ENCODE measurements at regions not wholly inside any gene's neighbourhood (a gene's known extent, or its start where the extent isn't known, plus 50 kb on each side); places are given as distances from the start of the nearest gene placed in this dataset.
A peak's percentile ranks its signal among the peaks of the same experiment; 100 is the strongest.

DNA sequence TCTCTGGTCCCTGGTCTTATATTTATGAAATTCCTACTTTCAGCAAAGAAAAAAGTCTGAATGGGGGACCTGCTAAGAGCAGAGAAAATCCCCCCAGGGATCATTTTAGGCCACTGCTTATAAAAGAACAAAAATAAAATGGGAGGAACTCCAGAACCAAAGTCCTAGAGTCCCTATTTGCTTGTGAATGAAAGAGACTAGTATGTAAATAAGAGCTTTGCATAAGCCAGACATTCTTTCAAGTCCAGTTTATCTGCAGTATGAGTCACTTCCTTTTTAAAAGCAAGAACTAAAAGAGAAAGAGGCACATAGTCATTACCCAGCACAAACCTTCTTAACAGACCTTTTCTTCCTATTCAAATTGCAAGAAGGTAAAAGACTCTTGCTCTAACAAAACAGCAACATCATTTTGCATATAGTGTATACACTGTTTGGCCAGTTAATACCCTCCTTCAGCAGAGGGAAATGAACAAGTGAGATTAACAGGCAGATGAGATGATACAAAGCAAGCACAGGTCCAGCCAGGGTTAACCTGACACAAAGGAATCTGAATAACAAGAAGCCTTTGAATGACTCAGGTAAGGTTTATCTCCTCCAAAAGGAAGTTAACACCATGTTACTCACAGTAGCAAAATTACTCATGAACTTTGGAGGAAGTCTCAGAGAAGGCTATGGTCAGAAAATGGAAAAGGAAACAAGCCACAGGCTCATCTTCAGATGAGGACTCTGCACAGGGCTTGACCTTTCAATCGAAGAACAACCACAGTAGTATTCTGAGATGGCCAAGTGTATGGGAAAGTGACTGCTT, 87.3 kb downstream of the PHLDA1 start (continued):
- TF ChIP-seq, protein P1, sequence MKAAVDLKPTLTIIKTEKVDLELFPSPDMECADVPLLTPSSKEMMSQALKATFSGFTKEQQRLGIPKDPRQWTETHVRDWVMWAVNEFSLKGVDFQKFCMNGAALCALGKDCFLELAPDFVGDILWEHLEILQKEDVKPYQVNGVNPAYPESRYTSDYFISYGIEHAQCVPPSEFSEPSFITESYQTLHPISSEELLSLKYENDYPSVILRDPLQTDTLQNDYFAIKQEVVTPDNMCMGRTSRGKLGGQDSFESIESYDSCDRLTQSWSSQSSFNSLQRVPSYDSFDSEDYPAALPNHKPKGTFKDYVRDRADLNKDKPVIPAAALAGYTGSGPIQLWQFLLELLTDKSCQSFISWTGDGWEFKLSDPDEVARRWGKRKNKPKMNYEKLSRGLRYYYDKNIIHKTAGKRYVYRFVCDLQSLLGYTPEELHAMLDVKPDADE (conservative IDR thresholded peaks at IDR 0.05; ENCODE audit: control insufficient read depth, low read depth, low read length) = no peak
- peak; percentile 40; the same call in 1 of the 2 replicates for TF ChIP-seq C11orf30 (IDR thresholded peaks at IDR 0.05; ENCODE audit: low read depth)
- TF ChIP-seq, protein P2, sequence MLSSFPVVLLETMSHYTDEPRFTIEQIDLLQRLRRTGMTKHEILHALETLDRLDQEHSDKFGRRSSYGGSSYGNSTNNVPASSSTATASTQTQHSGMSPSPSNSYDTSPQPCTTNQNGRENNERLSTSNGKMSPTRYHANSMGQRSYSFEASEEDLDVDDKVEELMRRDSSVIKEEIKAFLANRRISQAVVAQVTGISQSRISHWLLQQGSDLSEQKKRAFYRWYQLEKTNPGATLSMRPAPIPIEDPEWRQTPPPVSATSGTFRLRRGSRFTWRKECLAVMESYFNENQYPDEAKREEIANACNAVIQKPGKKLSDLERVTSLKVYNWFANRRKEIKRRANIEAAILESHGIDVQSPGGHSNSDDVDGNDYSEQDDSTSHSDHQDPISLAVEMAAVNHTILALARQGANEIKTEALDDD (IDR thresholded peaks at IDR 0.05) = peak; percentile 97
- TF ChIP-seq SMARCE1 (IDR thresholded peaks at IDR 0.05) = peak; percentile 93
- peak; percentile 68 for TF ChIP-seq BACH1 (tag; IDR thresholded peaks at IDR 0.05)
- TF ChIP-seq ZNF507 (tag; conservative IDR thresholded peaks at IDR 0.05) = no peak
- peak; percentile 84 for TF ChIP-seq SOX6 (IDR thresholded peaks at IDR 0.05)
- peak; percentile 37; the same call in 1 of the 2 replicates for TF ChIP-seq CHAMP1 (IDR thresholded peaks at IDR 0.05)
- no peak for TF ChIP-seq L3MBTL2 (IDR thresholded peaks at IDR 0.05)
- 0 out of 4 replicates have a peak, but pooled peaks of 1 of the 2 experiments have one; percentile 25 for TF ChIP-seq ARNT (IDR thresholded peaks at IDR 0.05)
- TF ChIP-seq SMARCA4 (IDR thresholded peaks at IDR 0.05) = peak; percentile 92
- no peak for TF ChIP-seq MXI1 (IDR thresholded peaks at IDR 0.05; ENCODE audit: low read depth, low read length)
- peak; percentile 51; the same call in 1 of the 2 replicates for TF ChIP-seq MAFK (IDR thresholded peaks at IDR 0.05; ENCODE audit: low read length)
- no peak for TF ChIP-seq CSDE1 (IDR thresholded peaks at IDR 0.05)
- peak in 1 of 2 experiments; percentile 52; a peak in 1 of 3 replicates for TF ChIP-seq CBX3 (IDR thresholded peaks at IDR 0.05; ENCODE audit: borderline replicate concordance in 1 of 2, low read length in 2 of 2)
- 0 out of 2 replicates have a peak, but pooled peaks have one; percentile 33 for TF ChIP-seq PML (IDR thresholded peaks at IDR 0.05; ENCODE audit: low read length)
- TF ChIP-seq NBN (IDR thresholded peaks at IDR 0.05; ENCODE audit: low read depth) = peak; percentile 50; the same call in 1 of the 2 replicates
- no peak for TF ChIP-seq CCAR2 (IDR thresholded peaks at IDR 0.05; ENCODE audit: low read depth, low read length)
- peak; percentile 67 for TF ChIP-seq ETV5 (CRISPR knock-in tag; IDR thresholded peaks at IDR 0.05; ENCODE audit: low read depth)
